CD4-positive, alpha-beta T cell treated with Interleukin-15 for 1 hour (primary cell): ENCODE measurements at regions not wholly inside any gene's neighbourhood (a gene's known extent, or its start where the extent isn't known, plus 50 kb on each side); places are given as distances from the start of the nearest gene placed in this dataset.
"Not testable (repeated sequence)": the region's sequence is repeated elsewhere in the genome, so short reads cannot be mapped to it uniquely, and the experiment has no call there.

Source experiments
- DNase-seq: peaks from one replicate; pipeline ENCODE4 v3.0.0-alpha.2; 2020

- DNase-seq: no peak
These were observed 450.1 kb downstream of the PLK2 start for GRCh38 chr5:58009754-58010153.

DNA sequence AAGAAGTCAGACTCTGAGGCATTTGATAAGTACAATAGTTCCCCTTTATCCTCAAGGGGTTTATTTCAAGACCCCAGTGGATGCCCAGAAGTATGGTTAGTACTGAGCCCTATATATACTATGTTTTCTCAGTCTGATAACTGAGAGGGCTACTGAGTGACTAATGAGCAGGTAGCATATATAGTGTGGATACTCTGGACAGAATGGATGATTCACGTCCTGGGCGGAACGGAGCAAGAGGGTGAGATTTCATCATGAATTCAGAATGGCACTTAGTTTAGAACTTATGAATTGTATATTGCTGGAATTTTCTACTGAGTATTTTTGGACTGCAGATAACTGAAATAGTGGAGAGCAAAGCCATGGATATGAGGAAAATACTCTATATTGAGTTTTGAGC lies 457.6 kb downstream of the PLK2 start:
- DNase-seq: no peak

DNA sequence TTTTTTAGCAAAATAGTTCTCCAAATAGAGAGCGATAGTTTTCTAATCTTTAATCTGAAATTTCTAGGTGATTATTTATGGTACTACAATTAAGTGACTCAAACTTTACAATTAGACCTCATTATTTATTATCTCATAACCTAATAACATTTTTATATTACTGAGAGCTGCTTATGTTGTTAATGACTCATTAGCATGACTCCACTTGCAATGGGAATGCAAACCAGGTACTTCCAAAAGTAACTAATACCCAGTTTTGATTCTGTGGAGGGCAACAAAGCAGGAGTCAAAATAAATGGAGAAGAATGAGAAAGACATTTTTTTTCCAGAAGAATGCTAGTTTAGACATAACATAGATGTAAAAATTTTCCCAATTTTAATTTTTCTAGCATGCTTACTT lies 466.0 kb downstream of the PLK2 start:
- no peak for DNase-seq

DNA sequence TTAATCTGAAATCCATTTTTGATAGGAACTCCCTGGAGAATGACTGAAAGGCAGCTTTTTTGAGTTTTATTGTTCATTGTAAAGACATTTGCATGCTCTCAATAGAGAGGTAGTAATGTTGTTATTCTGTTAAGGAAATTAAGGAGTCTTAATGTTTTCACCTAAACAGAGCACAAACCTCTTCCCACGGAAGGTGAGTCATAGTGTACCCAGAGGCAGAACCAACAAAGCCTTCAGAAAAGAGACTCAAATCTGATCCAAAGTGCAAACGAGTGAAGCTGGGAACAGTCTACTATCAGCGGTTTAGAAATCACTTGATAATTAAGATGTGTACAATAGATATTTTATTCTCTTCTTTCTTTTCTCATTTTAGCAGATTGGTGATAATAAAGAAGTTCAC lies 470.5 kb downstream of the PLK2 start:
- no peak for DNase-seq

DNA sequence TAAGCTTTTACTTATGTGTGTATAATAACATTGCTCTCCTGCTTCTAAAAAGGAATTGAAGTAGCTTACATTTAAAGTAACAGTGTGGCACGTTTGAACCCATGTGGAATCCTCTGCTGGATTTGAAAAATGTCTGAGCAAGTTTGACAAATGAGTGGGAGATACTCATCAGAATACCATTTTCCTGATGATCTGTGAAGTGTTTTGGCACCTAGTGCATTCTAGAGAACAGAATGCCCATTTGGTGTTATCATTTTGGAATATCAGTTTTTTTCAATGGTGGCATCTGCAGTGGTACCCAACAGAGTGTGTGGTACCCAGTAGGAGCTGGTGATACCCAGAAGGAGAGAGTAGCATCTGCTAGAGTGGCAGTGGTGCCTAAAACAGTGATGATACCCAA lies 471.1 kb downstream of the PLK2 start:
- no peak for DNase-seq

- no peak for DNase-seq
These were observed 472.3 kb downstream of the PLK2 start for GRCh38 chr5:57987552-57987951.

- no peak for DNase-seq
These were observed 473.0 kb downstream of the PLK2 start for GRCh38 chr5:57986761-57987341.

DNA sequence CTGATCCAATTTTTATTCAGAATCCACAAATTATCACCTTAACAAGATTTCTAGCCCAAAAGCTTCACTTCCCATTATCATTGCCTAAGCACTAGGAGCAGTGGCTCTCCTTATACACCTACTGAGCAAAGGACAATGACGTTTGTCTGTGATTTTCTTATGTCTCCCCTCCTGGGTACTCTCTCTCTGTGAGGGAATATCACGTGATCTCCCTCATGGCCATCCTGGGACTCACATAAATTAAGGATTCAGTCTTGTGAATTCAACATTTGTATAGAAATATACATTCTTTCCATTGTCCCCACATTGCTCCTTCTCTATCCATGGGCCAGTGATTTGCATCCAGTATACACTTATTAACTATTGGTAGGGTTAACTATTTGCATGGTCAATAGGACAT lies 476.5 kb downstream of the PLK2 start:
- DNase-seq: no peak

GRCh38 chr5:57979671-57980070 lies 480.2 kb downstream of the PLK2 start:
- no peak for DNase-seq

- DNase-seq: no peak
These were observed 483.4 kb downstream of the PLK2 start for GRCh38 chr5:57976506-57976905.

DNA sequence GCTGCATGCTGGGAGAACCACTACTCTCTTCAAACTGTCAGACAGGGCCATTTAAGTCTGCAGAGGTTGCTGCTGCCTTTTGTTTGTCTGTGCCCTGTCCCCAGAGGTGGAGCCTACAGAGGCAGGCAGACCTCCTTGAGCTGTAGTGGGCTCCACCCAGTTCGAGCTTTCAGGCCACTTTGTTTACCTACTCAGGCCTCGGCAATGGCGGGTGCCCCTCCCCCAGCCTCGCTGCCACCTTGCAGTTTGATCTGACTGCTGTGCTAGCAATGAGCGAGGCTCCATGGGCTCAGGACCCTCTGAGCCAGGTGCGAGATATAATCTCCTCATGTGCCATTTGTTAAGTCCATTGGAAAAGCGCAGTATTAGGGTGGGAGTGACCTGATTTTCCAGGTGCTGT lies 487.8 kb downstream of the PLK2 start:
- not testable (repeated sequence) for DNase-seq

- no peak for DNase-seq
These were observed 478.0 kb upstream of the ACTBL2 start for GRCh38 chr5:57960569-57960968.

- no peak for DNase-seq
These were observed 474.0 kb upstream of the ACTBL2 start for GRCh38 chr5:57956636-57957035.

DNA sequence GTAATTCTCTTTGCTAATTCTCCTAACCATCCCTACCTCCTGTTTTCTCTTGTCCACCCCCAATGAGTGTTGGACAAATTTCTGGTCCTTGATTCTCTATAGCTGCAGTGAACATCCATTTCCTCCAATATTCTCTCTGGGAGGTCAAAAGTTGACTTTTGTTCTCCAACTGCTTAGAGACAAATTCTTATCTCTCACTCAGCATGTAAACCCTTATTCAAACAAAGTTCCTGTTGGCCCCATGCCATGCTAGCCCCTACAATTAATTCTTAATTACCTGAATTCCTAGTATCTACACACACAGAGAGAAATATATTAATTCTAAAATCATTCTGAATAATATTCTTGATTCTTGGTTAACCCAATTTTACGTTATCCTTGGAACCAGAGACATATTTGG lies 472.9 kb upstream of the ACTBL2 start:
- DNase-seq: no peak

DNA sequence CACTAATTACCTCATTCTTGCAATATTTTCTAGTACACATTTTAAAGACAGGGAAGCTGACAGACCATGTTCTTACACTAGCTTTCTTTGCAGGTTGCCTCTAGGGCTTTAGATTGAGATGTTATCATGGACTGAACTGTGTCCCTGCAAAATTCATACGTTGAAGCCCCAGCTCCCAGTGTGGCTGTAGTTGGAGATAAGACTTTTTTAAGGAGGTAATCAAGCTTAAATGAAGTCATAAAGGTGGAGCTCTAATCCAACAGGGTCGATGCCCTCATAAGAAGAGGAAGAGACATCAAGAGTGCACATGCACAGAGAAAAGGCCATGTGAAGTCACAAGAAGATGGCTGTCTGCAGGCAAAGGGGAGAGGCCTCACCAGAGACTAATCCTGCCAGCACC lies 471.2 kb upstream of the ACTBL2 start:
- no peak for DNase-seq

DNA sequence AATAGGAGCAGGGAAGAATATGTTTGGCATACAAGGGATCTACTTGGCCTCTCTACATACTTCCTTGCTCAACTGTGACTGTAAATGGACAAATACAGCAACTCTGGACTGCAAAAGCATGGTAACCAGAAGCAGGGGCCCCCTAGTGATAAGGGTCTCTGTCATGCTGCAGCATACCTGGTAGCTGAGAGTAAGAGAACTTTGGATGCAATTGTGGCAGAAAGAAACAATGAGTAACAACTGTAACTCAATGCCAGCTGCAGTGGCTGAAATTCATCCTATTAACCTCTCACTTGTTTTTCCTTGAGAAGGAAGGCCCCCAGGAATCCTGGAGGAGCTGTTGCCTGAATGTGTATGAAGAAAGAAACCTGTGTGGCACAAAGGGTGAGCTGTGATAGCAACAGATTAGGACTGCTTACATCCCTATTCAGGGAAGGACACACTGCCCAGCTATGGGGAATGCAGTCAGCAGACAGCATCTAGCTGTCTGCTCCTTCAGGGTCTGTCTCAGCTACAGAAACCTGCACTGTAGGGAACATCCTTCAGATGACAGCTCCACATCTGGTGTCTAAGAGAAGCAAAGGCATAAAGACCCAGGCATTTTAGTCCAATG lies 468.1 kb upstream of the ACTBL2 start:
- DNase-seq: no peak

- DNase-seq: no peak
These were observed 465.5 kb upstream of the ACTBL2 start for GRCh38 chr5:57948091-57948490.

DNA sequence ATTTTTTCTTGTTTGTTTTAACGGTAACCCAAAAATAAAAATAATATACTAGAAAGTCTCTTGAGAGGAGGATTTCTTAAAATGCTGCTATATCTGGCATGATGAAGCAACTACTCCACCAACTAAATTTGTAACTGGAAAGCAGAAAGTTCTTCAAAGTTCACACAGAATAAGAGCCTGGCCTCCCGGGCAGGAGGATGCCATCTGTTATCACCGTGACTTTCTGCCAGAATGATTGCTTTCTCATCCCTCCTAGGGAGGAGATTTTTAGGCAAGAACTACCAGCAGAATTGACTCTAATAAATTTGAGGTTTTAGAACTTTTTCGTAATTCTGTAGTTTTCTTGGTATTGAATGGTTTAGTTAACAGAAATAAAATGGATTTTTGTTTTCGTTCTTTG lies 464.6 kb upstream of the ACTBL2 start:
- no peak for DNase-seq

DNA sequence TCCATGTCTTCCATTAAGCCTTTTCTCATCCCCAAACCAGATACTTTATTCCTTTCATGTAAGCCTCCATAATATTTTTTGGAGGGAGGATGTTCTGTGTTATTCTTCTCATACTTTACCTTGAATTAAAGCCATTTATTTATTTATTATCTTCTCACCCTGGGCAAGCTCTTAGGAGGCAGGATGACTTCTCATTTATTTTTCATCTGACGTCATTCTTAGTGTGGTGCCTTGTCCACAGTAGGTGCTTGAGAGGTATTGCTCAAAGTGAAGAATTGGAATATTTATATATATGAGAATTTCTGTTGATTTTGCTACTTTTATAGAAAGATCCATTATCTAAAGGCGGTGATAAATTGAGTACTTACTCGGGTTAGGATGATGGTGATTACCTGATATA lies 458.3 kb upstream of the ACTBL2 start:
- DNase-seq: no peak

DNA sequence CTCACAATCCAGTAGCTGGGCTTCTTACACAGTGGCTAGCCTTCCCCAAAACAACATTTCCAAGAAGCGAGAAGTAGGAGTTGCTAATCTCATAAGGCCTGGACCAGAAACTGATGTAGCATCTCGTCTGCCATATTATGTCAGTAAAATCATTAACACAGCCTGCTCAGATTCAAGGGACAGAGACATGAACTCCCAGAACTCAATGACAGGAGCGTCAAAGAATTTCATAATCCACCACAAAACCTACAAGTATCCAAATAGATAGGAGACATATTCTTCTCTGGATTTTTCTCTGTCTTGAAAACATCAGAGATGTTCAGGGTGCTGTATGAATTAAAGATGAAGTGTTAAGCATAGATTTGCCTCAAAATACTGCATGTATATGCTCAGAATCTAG lies 457.6 kb upstream of the ACTBL2 start:
- no peak for DNase-seq

GRCh38 chr5:57939771-57940170 lies 457.2 kb upstream of the ACTBL2 start:
- DNase-seq: no peak

GRCh38 chr5:57939335-57939734 lies 456.7 kb upstream of the ACTBL2 start:
- no peak for DNase-seq

DNA sequence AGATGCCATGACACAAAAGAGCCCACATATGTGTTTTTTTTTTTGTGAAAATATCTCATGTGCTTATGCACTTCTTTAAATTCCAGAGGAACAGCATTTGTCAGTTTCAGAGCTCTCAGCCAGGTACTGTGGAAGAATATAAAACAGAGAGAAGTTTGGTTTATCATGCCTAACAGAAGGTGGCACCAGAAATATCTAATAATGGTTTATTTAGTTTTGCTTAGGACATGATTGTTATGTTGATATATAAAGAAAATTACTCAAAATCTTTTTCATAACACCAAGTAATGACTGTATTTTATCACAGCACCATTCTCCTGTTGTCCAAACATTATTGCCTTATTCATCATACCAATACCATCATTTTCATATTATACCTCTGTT lies 455.6 kb upstream of the ACTBL2 start:
- no peak for DNase-seq

DNA sequence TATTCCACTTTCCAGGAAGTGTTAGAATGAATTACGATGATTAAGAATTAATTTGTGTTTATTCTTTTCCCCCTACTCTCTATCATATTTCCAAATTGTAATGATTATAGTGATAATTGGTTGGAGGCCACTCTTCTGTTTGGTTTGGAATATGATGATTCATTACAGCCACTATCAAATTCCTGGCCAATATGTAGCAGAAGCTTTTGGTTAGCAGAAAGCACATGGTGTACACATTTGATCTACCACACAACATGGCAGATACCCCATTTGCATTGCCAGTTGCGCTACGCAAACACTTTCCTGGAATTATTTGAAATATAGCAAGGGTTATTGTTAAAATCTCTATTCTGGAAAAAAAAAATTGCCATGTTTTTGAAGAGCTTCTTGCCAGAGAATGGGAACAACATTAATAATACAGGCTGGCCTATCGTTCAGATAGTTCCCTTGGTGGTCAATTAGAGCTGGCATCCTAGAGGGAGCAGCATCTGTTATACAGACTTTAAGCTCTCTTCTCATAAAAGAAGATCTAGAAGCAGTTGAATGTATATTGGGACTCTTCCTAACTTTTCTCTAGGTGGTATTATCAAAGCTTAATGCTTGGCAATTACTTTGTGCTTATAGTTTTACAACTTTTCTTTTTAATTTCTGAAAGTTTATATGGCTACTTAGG lies 455.0 kb upstream of the ACTBL2 start:
- DNase-seq: no peak

DNA sequence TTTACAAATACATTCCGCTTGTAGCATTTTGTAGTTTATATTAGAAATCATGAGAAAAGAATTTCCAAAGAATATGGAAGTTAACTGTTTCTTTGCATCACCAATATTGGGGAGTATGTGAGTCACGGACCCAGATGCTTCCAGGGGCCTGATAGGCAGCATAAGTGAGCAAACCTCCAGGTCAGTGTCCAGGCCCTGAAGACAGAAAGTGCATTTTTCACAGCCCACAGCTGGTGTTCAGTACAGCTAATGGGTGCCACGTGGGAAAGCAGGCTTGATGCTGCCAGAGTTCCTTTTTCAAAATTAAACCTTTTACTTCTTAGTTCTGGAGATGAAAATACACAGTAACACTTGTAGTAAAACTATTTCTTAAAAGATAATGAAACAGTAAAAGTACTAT lies 454.4 kb upstream of the ACTBL2 start:
- DNase-seq: no peak
